HG03575 (cell line): ENCODE measurements at regions not wholly inside any gene's neighbourhood (a gene's known extent, or its start where the extent isn't known, plus 50 kb on each side); places are given as distances from the start of the nearest gene placed in this dataset.

Experiments
- ATAC-seq: cut with Tn5 transposase; IDR thresholded peaks from one replicate; pipeline ENCODE4 v1.9.1; 2021; ENCODE audit not compliant: unreplicated experiment, insufficient number of reproducible peaks, low FRiP score; ENCODE audit errors: extremely low read depth

DNA sequence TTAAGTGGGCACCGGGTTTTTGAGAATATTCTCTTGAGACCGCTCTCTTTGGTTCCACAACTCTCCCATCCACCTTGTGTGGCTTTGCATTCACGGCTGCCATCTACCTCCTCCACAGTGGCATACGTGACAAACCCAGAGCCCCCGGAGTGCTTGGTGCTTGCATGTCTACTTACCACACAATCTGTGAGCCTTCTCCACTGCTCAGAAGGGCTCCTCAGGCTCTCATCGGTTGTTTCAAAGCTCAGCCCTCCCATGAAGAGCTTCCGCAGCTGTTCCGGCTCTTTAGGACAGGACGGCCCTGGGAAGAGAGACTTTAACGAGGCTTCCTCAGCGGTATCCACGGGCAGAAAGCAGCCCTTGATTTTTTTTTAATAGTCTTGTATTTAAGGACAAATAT is 167.6 kb upstream of the ANK2 start:
- no peak for ATAC-seq

DNA sequence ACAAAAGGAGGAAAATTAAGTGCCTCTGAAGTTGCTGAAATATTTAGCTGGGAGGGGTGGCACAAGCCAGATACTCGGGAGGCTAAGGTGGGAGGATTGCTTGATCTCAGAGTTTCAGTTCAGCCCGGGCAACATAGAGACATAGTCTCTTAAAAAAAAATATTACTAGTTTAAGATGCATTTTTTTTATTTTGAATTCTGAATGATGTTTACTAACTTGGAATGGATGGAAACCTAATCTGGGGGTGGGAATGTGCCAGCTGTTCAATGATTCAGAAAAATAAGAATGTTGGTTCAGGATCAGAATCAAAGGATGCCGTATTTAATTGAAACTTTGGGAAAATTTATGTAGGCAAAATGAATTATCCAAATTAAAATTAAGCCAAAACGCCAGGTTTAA is 167.2 kb upstream of the ANK2 start:
- ATAC-seq = no peak

DNA sequence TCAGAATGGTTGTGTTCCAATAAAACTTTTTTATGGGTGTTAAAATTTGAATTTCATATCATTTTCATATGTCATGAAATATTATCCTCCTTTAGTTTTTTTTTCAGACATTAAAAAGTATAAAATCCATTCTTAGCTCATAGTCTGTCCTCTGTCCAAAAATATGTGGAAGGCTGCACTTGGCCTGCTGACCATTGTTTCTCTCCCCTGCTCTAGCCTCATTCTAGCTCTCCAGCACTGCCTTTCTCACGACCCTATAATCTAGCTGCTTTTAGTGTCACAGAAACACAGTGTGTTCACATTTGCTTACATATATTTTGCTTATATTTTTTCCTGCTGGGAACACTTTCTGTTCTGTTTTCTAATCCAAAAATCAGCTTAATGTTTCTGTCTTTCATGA is 165.0 kb upstream of the ANK2 start:
- no peak for ATAC-seq

DNA sequence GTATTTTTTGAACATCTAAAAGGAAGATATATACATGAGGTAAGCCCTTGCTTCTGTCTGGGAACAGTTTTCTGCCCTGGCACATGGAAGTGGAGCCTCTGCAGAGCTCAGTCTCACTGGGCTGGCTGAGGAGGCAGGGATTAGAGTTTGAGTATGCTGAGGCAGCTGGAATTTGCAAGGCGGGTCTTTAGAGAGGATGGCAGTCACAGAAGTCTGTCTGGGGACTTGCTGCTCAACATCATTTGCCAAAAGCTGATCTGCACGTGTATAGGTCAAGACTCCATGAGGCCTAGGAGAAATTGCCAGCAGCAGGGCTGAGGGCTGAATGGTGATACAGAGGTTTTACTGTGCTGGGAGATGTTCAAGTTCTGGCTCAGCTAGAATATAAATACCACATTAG is 163.6 kb upstream of the ANK2 start:
- ATAC-seq = no peak

DNA sequence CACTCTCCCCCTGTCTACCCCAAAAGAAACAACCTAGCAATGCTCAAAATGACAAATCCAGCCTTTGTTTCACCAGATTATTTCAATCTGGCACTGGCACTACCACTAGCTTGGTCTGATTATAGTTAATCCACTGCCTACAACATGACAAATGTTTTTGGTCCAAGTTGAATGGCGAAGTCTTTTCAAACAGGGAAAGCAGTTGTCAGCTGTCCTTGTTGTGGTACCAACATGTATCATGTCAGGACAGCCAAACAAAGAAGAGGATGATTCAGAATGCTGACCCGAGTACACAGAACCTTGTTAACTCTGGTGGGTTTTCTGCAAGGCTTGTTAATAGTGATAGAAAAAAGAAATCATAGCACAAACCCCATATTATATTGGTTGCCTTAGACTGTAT is 160.8 kb upstream of the ANK2 start:
- ATAC-seq = no peak

DNA sequence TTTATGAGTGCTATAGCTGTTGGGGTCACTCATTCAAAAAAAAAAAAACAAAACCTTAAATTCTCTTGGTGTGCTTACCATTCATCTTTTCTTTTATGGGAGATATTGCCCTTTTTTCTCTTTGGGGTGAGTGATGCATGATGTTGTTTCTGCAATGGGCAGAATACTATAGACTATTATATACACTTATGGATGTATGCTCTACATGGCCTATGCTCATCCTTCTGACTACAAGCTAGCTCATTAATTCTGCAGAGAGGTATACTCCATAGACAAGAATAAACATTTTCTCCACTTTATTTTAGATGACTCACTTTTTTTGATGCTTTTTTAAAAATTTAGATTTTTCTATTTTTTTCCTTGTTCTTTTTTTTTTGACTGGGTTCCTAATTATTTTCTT is 160.3 kb upstream of the ANK2 start:
- no peak for ATAC-seq

DNA sequence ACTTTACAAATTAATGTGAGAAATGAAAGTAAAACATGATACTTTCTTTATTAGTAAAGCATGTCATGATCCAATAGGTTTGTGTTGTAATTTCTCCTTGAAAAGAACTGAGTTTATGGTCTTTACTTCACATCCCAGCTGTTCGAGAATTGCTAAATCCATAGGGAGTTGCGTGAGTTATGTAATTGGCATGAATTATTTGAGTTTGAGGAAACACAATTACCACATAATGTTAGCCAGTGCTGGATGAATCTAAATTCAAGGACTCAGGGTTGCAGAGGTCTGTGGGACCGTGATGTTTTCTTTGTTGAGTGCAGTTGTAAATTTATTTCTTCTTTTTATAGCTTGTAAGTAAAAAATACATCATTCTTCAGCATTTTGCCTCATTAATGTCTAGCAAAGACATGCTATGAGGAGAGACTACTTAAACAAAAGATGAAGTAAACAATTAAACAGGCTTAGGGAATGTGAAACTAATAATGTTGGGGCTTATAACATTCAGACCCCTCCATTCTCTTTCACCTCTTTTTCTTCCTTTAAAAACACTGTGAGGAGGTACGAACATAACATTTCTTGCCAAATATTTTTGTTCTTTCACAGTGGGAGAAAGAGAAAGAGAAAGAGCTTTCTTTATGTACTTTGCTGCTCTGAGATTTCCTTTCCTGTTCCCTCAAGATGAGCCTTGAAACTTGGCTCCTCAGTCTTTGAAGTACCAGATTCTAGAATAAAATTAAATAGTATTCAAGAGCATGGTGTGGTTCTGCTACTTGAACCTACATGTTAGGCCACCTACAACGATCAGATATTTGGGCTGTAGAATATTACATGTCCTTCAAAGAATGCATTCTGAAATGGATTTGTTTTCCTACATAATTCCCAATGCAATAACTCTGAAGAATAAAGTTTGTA is 159.6 kb upstream of the ANK2 start:
- no peak for ATAC-seq

DNA sequence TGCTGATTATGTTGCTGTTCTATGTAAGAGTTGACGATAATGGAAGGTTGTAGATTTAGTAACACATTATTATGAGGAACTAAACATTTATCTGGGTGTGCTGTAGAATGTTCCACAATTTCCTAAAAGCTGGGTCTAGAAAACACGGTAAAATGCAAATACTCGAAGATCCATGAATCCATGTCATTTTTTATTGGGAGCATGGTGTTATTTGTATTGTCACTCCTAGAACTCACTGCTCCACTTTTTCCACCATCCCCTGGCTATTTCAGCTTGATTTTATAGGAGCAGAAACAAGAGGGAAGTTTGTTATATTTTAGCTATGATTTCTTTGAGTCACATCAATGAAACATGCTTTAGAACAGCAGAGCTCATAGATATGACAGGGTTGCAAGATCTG is 155.0 kb upstream of the ANK2 start:
- no peak for ATAC-seq

DNA sequence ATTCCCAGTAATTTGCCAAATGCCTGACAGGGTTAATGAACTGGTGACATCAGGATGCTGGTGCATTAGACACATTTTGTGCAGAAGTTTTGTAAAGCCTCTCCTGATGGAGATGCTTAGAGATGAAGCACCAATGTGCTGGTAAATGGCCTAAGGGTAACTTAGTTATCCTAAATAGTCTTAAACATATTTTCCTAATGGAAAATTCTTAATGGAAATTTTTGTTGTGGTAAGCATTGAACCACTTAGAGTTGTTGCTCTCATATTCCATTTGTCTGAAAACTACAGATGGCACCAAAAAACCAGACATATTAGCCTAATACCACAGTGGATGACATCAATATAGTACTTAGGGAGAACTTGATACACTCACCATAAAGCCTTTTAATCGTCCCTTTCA is 154.5 kb upstream of the ANK2 start:
- no peak for ATAC-seq

DNA sequence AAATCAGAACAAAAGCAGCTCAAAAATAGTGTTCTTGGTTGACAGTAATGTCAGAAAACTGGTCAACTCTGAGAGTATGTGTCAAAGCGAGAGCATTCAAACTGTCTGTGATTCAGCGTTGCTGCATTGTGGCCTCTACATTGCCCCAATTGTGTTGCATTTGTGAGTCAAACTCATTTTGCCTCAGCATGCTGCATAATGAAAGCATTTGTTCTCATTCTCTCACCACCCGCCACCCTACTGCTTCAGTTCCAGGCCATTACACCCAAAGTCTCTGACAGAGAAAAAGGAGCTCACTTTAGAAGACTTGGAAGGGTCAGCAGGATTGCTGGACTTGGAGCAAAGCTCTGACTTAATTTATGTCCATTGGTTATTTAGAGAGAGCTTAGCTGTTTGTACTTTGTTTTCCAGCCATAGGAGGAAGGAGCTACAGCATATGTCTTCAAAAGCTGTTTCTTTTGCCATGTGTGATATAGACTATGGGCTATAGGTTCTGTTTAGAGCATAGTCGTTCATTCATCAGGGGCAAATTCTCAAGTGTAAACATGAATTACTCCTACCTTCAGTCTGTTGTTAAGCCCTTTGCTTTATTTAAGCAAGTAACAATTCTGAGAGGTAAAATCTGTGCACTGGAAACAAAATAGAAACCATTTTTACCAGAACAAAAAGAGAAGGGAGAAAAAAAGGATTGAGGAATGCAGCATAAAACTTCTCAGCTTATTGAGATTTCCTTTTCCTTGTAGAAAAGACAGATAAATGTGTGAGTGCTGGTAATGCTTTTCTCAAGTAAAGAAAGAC is 153.4 kb upstream of the ANK2 start:
- ATAC-seq = no peak

DNA sequence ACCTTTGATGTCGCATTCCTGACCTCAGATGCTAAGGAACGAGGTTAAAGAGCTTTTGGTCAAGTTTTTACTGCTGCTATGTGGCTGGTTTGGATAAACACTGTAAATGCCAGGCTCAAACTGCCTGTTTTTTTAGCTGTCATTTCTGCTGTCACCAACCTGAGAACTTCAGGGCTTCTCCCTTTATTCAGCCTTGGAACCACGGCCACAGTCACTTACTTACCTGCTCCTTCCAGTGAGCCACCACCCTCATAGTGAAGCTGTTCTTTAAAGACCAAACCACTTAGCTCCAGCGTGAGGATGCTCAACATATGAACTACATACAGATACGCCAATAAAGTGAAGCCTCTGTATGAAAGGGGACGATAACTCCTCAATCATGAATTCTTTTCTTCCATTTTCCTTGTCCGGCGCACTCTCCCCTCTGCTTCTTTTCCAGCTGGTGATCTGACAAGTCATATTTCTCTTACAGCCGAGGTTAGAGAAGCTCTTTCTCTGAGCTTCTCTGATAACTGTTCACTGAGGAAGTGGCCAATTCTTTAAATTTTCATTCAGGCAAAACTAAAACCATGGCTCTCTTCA is 152.8 kb upstream of the ANK2 start:
- no peak for ATAC-seq

DNA sequence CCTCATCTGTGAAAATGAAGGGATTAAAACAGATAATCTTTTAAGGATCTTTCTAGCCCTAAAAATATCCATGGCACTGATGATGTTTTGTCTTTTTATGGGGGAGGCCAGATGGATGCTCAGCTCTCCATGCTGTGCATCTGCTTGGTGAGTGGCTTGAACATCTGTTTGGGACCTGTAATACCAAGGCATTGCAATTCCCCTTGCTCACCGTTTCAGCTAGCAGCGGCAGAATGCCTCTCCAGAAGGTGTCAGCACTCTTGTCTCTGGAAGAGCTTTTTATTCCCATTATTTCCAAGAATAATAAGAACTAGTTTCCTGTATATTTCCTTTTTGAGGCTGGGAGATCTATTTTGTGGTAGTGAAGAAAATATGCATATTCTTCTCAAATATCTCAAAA is 151.9 kb upstream of the ANK2 start:
- ATAC-seq = no peak

DNA sequence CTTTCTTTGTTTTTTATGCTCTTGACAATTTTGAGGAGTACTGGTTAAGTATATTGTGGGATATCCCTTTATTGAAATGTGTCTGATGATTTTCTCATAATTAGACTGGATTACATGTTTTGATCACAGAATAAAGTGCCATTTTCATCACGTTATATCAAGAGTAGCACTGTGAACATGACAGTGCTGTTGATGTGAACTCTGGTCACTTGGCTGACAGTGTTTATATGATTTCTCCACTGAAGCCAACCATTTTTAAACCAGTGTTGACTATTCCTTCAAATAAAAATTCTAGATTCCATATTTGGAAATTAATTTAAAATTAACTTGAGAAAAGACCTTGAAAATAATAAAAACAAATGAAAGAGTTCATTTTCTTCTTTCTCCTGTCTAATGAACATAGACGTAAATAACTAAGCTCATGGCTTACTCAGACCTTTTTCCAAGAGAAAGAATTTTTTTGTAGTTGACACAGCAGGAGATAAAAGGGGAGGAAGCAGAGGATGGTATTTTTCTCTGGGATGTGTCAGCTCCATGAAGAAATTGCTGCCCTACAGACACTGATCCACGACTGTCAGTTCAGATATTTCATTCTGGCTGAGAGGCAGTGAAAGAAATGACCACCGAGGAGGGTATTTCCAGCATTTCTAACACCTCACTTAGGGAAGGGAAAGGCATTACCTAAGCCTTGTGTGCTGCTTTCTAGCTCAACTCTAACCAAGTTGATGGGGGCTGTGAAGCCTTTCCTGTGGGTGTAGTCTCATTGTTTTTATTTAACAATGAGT is 150.9 kb upstream of the ANK2 start:
- no peak for ATAC-seq

DNA sequence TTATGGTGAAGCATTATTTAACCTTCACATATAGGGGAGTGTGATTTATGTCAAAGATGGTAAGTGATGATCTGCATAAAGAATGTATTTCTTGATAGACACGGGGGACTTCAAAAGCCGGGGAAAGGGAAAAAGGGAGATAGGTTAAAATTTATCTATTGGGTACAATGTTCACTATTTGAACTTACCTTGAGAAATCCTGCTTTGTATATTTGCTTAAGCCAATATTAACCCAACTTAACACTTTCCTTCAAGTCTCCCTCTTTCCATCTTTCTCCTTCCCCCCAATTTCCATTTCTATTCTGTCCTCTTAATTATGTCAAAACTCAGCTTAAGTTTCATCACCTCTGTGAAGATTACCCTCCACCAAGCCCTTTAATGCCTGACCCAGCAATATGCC is 149.0 kb upstream of the ANK2 start:
- no peak for ATAC-seq

DNA sequence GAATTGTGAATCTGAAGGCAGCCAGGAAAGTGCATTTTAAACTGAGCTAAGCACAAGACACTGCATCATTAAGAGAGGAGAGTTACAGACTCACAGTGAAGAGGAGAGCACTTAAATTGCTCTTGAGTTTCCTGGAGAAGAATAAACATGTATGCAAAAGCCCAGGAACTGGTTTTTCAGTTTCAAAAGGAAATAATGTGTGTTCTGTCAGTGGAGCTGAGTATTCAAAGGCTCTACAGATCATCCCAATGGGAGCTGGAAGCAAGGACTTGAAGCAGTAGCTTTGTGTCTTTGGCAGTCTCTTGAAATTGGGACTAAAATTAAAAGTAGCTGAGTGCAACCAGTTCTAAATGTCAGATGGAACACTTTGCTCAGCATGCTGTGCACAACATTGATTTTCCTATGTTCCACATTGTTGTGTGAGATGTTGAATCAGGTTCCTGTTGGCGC is 147.5 kb upstream of the ANK2 start:
- no peak for ATAC-seq

DNA sequence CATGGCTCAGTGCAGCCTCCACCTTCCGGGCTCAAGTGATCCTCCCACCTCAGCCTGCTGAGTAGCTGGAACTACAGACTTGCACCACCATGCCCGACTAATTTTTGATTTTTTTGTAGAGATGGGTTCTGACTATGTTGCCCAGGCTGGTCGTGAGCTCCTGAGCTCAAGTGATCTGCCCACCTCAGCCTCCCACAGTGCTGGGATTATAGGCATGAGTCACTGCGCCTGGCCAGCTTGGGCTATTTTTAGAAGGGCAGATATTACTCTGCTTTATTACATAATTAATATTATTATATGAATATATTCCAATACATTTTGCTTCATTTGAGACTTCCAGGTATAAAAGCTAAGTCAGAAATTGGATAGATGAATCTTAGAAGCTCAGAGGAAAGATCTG is 143.7 kb upstream of the ANK2 start:
- ATAC-seq = no peak

DNA sequence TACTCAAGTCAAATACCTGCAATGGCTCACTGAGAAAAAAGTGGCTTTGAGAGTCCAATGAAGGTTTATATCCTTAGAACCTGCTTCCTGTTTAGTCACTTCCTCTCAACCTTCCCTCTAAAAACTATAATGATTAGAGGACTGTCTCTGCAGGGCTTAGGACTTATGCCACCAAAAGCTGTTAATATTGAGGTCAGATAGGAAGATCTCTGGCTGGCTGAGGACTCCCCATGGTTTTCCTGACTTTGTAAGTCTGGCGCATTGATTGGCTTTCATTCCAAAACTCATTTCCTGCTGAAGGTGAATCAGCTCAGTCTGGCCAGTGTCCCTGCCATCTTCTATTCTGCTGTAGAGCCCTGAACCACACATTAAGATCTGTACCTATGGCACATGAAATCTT is 140.9 kb upstream of the ANK2 start:
- ATAC-seq = no peak

DNA sequence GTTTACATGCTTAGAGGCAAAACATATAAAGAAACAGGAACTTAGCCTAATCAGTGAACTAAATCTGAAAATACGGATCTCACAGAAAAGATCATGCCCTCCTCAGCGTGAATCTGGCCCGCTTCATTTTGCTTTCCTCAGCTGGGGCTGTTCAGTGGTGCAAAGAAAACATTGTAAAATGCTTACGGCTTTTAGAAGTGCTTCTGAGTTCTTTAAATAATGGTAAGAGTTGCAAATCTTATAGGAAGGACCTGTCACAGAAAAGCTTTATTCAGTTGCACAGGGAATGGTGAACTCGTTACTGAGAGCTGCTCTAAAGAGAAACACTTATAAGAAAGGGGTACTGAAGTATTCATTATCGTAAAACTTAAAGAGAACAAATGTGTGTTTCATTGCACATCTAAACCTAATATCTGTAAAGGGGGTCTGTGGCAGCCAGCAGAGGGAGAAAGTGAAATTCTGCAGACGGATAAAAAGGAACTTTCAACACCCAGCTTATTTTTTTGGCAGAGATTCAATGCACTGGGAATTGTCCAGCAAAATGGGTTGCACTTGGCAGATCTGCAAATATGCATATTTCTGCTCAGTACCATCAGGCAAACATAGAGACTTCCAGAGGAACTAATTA is 139.2 kb upstream of the ANK2 start:
- ATAC-seq = no peak

DNA sequence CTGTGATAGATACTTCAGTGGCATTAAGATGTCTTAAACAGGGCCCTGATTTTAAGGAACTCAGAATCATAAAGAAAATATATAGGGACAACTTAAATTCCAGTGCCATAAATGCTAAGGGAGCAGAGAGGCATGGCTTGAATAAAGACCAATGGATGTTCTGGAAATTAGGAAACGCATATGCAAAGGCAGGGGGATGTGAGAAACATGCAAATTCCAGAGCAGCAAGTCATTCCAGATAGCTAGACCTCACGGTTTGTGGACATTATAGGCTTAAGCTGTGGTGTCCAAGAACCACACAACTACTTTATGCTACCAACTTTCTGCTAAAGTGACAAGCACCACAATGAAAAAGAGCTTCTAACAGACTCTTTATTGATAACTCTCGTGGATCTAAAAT is 132.6 kb upstream of the ANK2 start:
- ATAC-seq = no peak
